ENCODE measurements at regions not wholly inside any gene's neighbourhood (a gene's known extent, or its start where the extent isn't known, plus 50 kb on each side); places are given as distances from the start of the nearest gene placed in this dataset.

DNA sequence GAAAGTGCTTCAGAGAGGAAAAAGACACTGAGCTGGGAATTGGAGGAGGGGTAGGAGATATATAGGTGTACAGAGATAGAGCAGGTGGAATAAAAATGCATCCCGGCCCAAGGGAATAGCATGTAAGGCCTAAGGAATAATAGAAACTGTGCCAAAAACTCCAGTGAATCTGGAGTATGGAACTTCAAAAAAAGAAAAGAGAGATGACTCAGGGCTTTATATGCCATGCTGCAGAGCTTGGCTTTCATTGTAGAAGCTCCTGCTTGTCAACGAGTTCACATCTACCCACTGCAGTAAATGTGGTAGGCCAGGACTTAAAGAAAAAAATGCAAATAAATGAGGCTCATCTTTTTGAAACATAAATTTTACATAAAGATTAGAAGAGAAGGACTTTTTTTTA is 131.8 kb downstream of the MREG start:
- no peak overlapping the region for H3K4me2 ChIP-seq (ENCODE audit: insufficient read depth in 1 of 2, low read depth in 2 of 2, low read length in 2 of 2)
- no peak overlapping the region for H2BK5ac ChIP-seq (ENCODE audit: low read depth, low read length)
- H3K4ac ChIP-seq (replicated peaks; ENCODE audit: insufficient read length, low read depth, low read length), result no peak overlapping the region
- H2BK12ac ChIP-seq (ENCODE audit: low read depth, low read length), result no peak overlapping the region
- H2BK15ac ChIP-seq (ENCODE audit: low read length), result no peak overlapping the region
- no peaks in the 10 kb centered on the region for H3K4me1 ChIP-seq (replicated peaks in 1 of 4; ENCODE audit: control insufficient read depth in 3 of 4, insufficient read depth in 4 of 4, low read length in 3 of 4)
- H3K9ac ChIP-seq (replicated peaks in 1 of 4; ENCODE audit: extremely low read depth in 1 of 4, low read depth in 3 of 4, low read length in 3 of 4), result no peak overlapping the region
- H3K27me3 ChIP-seq (replicated peaks in 1 of 4; ENCODE audit: control insufficient read depth in 3 of 4, extremely low read depth in 1 of 4, insufficient read depth in 3 of 4, low read length in 3 of 4), result no peaks in the 10 kb centered on the region
- no peak overlapping the region for H4K8ac ChIP-seq (ENCODE audit: extremely low read depth, insufficient read depth, low read length)
- ChIA-PET POLR2A (ENCODE audit: partially characterized antibody) (interaction anchor here (1.4 kb wide), 1 partner anchor 11 kb away, joined by 3 read pairs; no protein-coding TSS in a partner anchor), CTCF (ENCODE audit: partially characterized antibody) (interaction anchor here (0.9 to 2.4 kb wide), 7 partner anchors 8 to 95 kb away, joined by 3 to 28 read pairs (median 4); no protein-coding TSS in a partner anchor)
- no peaks in the 10 kb centered on the region for H3K79me1 ChIP-seq (ENCODE audit: low read depth, low read length)
- H3K23ac ChIP-seq (ENCODE audit: insufficient read length), result no peak overlapping the region
- no peak overlapping the region for H2BK120ac ChIP-seq (replicated peaks; ENCODE audit: low read depth, low read length)
- 95% methylated on average over 2 of the region's 2 CpGs; no CpG with 5 or more reads in 1 of the 2 experiments for WGBS, 2 experiments (ENCODE audit: extremely low coverage in 1 of 2, insufficient coverage in 1 of 2, insufficient read length in 1 of 2, insufficient replicate concordance in 2 of 2, low coverage in 1 of 2, low lambda C conversion rate in 2 of 2, missing lambda C conversion rate in 1 of 2)
- DNase-seq (ENCODE audit: low read depth in 1 of 2, low spot score in 2 of 2), result no peak
- no peak overlapping the region for H2AFZ ChIP-seq (ENCODE audit: low read length)
- H3K23me2 ChIP-seq (ENCODE audit: low read depth, low read length), result no peaks in the 10 kb centered on the region
- H3K79me2 ChIP-seq (ENCODE audit: control insufficient read depth in 1 of 2, insufficient read depth in 2 of 2, low read length in 2 of 2), result no peaks in the 10 kb centered on the region
- H4K20me1 ChIP-seq (replicated peaks in 1 of 2; ENCODE audit: control insufficient read depth in 1 of 2, insufficient read depth in 2 of 2, low read length in 2 of 2), result no peaks in the 10 kb centered on the region
- no peak overlapping the region for H3K4me3 ChIP-seq (ENCODE audit: extremely low read depth in 1 of 4, insufficient read depth in 2 of 4, low read depth in 3 of 4, low read length in 4 of 4)
- H3K18ac ChIP-seq (ENCODE audit: extremely low read depth, low read length), result no peak overlapping the region
- peaks cover 0 to 3% of the 10 kb centered on the region in 2 experiments; a peak in 2 of 4 replicates for H3K9me3 ChIP-seq (ENCODE audit: insufficient read depth in 2 of 2, low read depth in 1 of 2, low read length in 1 of 2)
- no peaks in the 10 kb centered on the region for H3K36me3 ChIP-seq (ENCODE audit: control insufficient read depth in 2 of 4, insufficient read depth in 4 of 4, low read length in 3 of 4)
- H3K14ac ChIP-seq (ENCODE audit: insufficient read length), result no peak overlapping the region
- no peak overlapping the region for H3K56ac ChIP-seq (replicated peaks; ENCODE audit: insufficient read length, low read depth, low read length)
- no peak overlapping the region for H2AK5ac ChIP-seq (ENCODE audit: low read depth, low read length)
- no peak overlapping the region for H4K91ac ChIP-seq (replicated peaks; ENCODE audit: insufficient read length, low read length)
- H3K27ac ChIP-seq (ENCODE audit: low read depth, low read length), result no peak overlapping the region
- no peak overlapping the region for H2BK20ac ChIP-seq (ENCODE audit: low read length)
- H4K5ac ChIP-seq (ENCODE audit: insufficient read length, low read depth, low read length), result no peak overlapping the region
- no peak for FAIRE-seq
- TF ChIP-seq NANOG (IDR thresholded peaks at IDR 0.05; ENCODE audit: insufficient read depth, low read depth, low read length, poor library complexity, severe bottlenecking) (no peak), BCL11A (IDR thresholded peaks at IDR 0.05; ENCODE audit: low read depth in 2 of 2, low read length in 2 of 2) (no peak), CEBPB (IDR thresholded peaks at IDR 0.05; ENCODE audit: low read depth, low read length) (no peak)

Measured in H1 (cell line).